Upper lobe of right lung (tissue), 1 donor: ENCODE measurements at regions not wholly inside any gene's neighbourhood (a gene's known extent, or its start where the extent isn't known, plus 50 kb on each side); places are given as distances from the start of the nearest gene placed in this dataset.

Source experiments
- ATAC-seq: fragments of 200-7000 bp; cut with Tn5 transposase; one replicate; pipeline ENCODE4 v1.9.1; 2020; ENCODE audit warnings: mild to moderate bottlenecking, moderate library complexity
- DNase-seq: peaks from one replicate; pipeline ENCODE4 v3.0.0-alpha.2; 2020
- H3K27ac ChIP-seq: fragments of 200-600 bp; one replicate; pipeline ENCODE4 v1.8.0; 2022
- H3K27me3 ChIP-seq: fragments of 200-600 bp; one replicate; pipeline ENCODE4 v1.8.0; 2022; ENCODE audit warnings: mild to moderate bottlenecking
- H3K36me3 ChIP-seq: fragments of 200-600 bp; one replicate; pipeline ENCODE4 v1.8.0; 2022
- H3K4me1 ChIP-seq: fragments of 200-600 bp; one replicate; pipeline ENCODE4 v1.8.0; 2022
- H3K4me3 ChIP-seq: fragments of 200-600 bp; one replicate; pipeline ENCODE4 v1.8.0; 2022; ENCODE audit warnings: mild to moderate bottlenecking
- H3K9me3 ChIP-seq: fragments of 200-600 bp; one replicate; pipeline ENCODE4 v1.8.0; 2022
- CTCF ChIP-seq: fragments of 200-600 bp; IDR thresholded peaks from one replicate; pipeline ENCODE4 v1.8.0; 2022; ENCODE audit warnings: antibody characterized with exemption
- intact Hi-C: fragments of 100-400 bp; cut with DNase I; formaldehyde crosslinking; loops from one replicate; pipeline ENCODE4 v1.11.0; 2022
- donor health status: DM: no; HTN: yes; CAD: no; lungs with severe emphysema.

GRCh38 chr5:15260356-15261268 lies 239.4 kb upstream of the FBXL7 start:
- intact Hi-C loops, result no loop called here
- ATAC-seq (no peak), DNase-seq (no peak)
- Histone ChIP-seq H3K4me1 (no peaks in the 10 kb centered on the region), H3K9me3 (no peaks in the 10 kb centered on the region), H3K27ac (no peak overlapping the region), H3K36me3 (no peaks in the 10 kb centered on the region), H3K27me3 (no peaks in the 10 kb centered on the region), H3K4me3 (no peak overlapping the region)
- TF ChIP-seq CTCF, result no peak

GRCh38 chr5:15256485-15256884 lies 243.5 kb upstream of the FBXL7 start:
- no peak for DNase-seq
- Histone ChIP-seq H3K4me3 (no peak overlapping the region), H3K36me3 (no peaks in the 10 kb centered on the region), H3K27me3 (no peaks in the 10 kb centered on the region), H3K9me3 (no peaks in the 10 kb centered on the region), H3K4me1 (no peaks in the 10 kb centered on the region), H3K27ac (no peak overlapping the region)
- TF ChIP-seq CTCF, result no peak
- ATAC-seq, result no peak
- intact Hi-C loops, result no loop called here

- no peak for TF ChIP-seq CTCF
- ATAC-seq (no peak), DNase-seq (no peak)
- H3K36me3 ChIP-seq, result no peaks in the 10 kb centered on the region
- H3K9me3 ChIP-seq, result no peaks in the 10 kb centered on the region
- no peak overlapping the region for H3K4me3 ChIP-seq
- intact Hi-C loops, result no loop called here
- no peaks in the 10 kb centered on the region for H3K27me3 ChIP-seq
- no peak overlapping the region for H3K27ac ChIP-seq
- no peaks in the 10 kb centered on the region for H3K4me1 ChIP-seq
Measured at GRCh38 chr5:15255576-15255975, 244.4 kb upstream of the FBXL7 start.

- no peak for TF ChIP-seq CTCF
- H3K4me3 ChIP-seq, result no peak overlapping the region
- ATAC-seq, result no peak
- DNase-seq, result no peak
- intact Hi-C loops, result no loop called here
- H3K4me1 ChIP-seq, result no peaks in the 10 kb centered on the region
- no peaks in the 10 kb centered on the region for H3K27me3 ChIP-seq
- no peaks in the 10 kb centered on the region for H3K36me3 ChIP-seq
- H3K27ac ChIP-seq, result no peak overlapping the region
- H3K9me3 ChIP-seq, result no peaks in the 10 kb centered on the region
Measured at GRCh38 chr5:15254607-15255006, 245.4 kb upstream of the FBXL7 start.

- intact Hi-C loops, result no loop called here
- Histone ChIP-seq H3K27me3 (no peaks in the 10 kb centered on the region), H3K4me1 (no peaks in the 10 kb centered on the region), H3K4me3 (no peak overlapping the region), H3K9me3 (no peaks in the 10 kb centered on the region), H3K27ac (no peak overlapping the region), H3K36me3 (no peaks in the 10 kb centered on the region)
- ATAC-seq (no peak), DNase-seq (no peak)
- no peak for TF ChIP-seq CTCF
Measured at GRCh38 chr5:15252331-15252730, 247.6 kb upstream of the FBXL7 start.
